Stimulated activated CD8-positive, alpha-beta memory T cell treated with anti-CD3 and anti-CD28 coated beads, Interleukin-15, amount 100 ng/mL, for 24 hours (primary cell): ENCODE measurements at regions not wholly inside any gene's neighbourhood (a gene's known extent, or its start where the extent isn't known, plus 50 kb on each side); places are given as distances from the start of the nearest gene placed in this dataset.
"Not testable (repeated sequence)": the region's sequence is repeated elsewhere in the genome, so short reads cannot be mapped to it uniquely, and the experiment has no call there.

ENCODE experiments used
- DNase-seq: peaks from one replicate; pipeline ENCODE4 v3.0.0-alpha.2; 2020; ENCODE audit warnings: low read depth

- DNase-seq = not testable (repeated sequence)
Measured at GRCh38 chr22:25456300-25457043, 108.0 kb upstream of the GRK3 start.

DNA sequence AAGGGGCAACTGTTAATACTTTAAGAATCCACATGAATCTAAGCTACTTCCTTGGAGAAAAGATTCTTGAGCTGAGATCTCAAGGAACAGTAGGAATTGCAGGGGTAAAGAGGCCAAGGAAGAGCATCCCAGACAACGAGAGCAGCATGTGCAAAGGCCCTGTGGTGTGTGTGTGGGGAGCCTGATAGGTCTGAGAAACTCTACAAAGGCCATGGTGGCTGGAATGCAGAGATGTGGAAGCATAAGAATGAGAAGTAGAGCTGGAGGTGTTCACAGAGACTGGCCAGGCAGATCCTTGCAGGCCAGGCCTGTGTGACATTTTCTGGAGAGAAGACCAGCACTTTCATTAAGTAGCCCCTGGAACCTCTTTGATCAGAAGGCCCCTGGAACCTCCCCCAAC lies 105.8 kb upstream of the GRK3 start:
- DNase-seq = not testable (repeated sequence)

DNA sequence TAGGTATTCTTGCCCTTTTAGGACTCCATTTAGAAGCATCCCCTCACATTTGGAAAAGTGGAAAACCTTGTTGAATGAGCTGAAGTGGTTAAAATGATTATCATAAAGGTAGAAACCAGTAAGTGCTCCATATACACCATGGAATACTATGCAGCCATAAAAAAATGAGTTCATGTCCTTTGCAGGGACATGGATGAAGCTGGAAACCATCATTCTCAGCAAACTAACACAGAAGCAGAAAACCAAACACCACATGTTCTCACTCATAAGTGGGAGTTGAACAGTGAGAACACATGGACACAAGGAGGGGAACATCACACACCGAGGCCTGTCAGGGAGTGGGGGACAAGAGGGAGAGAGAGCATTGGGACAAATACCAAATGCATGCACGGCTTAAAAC lies 103.8 kb upstream of the GRK3 start:
- not testable (repeated sequence) for DNase-seq

- no peak for DNase-seq
Measured at GRCh38 chr22:25461301-25461700, 103.2 kb upstream of the GRK3 start.

- DNase-seq = peak; percentile 55
Measured at GRCh38 chr22:25462474-25463346, 101.8 kb upstream of the GRK3 start.

DNA sequence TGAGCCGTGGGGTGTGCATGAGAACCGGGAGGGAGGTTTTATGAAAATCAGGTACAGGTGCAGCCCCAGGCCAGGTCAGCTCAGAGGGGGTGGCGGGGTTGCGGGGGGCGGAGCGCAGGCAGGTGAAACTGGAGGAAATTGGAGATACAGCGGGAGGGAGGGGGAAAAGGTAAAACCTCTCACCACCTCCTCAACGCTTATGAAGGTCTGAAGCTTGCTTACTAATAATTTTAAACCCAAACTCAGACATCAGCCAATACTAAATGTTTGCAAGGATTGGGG lies 101.2 kb upstream of the GRK3 start:
- not testable (repeated sequence) for DNase-seq

DNA sequence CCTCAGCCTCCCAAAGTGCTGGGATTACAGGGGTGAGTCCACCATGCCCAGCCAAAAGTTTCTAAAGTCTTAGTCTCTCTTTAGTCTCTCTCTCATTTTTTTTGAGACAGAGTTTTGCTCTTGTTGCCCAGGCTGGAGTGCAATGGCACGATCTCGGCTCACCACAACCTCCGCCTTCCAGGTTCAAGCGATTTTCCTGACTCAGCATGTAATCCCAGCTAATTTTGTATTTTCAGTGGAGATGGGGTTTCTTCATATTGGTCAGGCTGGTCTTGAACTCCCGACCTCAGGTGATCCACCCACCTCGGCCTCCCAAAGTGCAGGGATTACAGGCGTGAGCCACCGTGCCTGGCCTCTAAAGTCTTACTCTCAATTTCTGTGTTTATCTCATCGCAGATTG lies 100.1 kb upstream of the GRK3 start:
- not testable (repeated sequence) for DNase-seq

DNA sequence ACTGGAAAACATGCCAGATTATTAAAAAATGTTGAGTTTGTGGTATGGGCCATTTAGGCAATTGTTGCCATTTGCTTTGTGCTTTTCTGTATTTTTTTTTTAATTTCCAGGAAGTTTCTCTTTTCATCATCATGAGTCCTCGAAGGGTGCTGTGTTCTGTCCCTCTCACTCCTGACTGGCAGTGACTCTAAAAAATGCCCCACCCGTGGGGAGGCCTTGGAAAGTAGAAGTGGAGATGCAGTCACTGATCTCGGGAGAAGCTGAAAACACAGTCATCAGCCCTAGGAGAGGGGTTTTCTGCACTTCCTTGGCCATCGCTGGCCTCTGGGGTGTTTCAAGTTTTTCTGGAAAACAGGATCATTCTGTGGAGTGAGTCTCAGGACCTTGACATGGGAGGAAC lies 98.5 kb upstream of the GRK3 start:
- DNase-seq = no peak

GRCh38 chr22:25472382-25472781 lies 92.1 kb upstream of the GRK3 start:
- no peak for DNase-seq

GRCh38 chr22:25475257-25476022 lies 89.0 kb upstream of the GRK3 start:
- DNase-seq = no peak

DNA sequence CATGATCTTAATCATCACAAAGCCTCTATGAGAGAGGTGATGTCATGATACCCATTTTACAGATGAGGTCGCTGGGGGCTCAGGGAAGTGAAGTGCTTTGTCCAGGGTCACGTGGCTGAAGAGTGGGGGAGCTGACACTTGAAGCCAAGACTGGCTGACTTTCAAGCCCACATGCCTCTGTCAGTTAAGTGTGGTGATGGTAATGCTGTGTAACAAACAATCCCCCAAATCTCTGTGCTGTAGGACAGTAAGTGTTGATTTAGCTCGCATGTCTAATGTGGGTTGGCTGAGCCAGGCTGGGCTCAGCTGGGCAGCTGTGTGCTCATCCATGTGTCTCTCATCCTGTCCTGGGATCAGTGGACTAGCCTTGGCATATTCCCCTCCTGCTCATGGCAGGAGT lies 87.1 kb upstream of the GRK3 start:
- no peak for DNase-seq

DNA sequence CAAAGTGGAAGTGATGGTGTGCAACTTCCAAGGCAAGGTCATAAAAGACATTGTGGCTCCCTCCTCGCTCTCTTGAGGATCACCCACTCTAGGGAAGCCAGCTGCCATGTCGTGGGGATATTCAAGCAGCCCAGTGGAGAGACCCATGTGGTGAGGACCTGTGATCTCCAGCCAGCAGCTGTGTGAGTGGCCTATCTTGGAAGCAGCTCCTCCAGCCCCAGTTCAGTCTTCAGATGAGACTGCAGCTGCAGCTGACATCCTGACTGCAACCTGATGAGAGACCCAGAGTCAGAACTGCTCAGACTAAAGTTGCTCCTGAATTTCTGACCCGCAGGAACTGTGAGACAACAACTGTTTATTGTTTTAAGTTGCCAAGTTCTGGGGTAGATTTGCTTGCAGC lies 86.4 kb upstream of the GRK3 start:
- DNase-seq = no peak

GRCh38 chr22:25478528-25478927 lies 85.9 kb upstream of the GRK3 start:
- DNase-seq = no peak

- DNase-seq = not testable (repeated sequence)
Measured at GRCh38 chr22:25480868-25481267, 83.6 kb upstream of the GRK3 start.

DNA sequence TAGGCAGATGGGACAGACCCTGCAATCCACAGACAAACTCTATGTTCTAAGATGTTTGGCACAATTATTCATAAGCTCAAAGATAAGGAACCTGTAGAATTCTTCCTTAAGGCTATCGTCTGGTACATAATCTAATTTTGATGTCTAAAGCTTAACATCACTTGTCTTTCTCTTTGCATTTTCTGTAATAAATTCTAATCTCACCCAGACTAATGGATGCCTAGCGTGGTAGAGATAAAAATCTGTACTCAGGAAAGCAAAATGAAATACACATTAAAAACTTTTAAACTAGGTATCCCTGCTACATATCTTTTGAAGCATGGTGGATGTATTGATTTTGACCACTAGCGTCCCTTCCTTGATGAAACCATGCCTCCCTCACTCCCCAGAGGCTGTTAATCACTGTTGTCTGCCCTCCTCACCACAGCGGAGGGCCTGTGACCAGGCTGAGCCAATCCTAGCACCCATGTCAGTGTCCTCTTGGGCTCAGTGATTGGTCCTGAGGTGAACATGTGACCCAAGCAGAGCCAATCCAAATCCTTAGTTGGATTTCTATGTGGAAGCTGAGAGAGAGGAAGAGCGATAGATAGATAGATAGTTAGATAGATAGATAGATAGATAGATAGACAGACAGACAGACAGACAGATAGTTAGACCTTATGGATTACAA lies 82.2 kb upstream of the GRK3 start:
- DNase-seq = no peak

DNA sequence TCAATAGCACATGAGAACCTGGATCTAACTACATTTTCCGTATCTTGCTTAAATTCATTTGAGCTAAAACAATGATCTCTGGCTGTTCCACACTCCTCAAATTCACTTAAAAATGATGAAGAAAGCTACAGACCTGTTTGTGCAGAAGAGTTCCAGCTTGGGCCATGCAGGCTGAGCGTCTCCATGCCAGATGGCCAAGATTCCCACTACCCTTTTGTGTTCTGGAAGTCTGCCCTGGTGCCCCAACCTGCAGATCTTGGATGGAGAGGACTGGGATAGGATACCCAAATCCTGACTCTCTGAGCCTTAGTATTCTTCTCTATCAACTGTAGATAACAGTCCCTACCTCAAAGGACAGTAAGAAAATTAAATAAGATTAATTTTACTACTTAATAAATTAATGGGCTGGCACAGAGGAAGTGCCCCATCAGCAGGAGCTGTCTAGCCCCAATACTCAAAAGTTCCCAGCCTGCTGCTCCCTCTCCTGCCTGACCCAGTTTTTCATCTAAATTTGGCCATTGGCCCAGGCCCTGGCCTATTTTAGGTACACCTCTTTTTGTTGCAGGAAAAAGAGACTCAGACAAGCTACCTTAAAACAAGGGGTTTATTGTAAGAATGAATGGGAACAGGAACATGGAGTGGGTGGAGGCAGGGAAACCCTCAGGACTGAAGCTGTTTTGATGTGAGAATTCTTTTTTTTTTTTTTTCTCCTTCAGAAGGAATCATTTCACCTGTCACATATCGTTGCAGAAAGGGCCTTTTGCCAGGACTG lies 81.4 kb upstream of the GRK3 start:
- no peak for DNase-seq

- no peak for DNase-seq
Measured at GRCh38 chr22:25483931-25484330, 80.5 kb upstream of the GRK3 start.

DNA sequence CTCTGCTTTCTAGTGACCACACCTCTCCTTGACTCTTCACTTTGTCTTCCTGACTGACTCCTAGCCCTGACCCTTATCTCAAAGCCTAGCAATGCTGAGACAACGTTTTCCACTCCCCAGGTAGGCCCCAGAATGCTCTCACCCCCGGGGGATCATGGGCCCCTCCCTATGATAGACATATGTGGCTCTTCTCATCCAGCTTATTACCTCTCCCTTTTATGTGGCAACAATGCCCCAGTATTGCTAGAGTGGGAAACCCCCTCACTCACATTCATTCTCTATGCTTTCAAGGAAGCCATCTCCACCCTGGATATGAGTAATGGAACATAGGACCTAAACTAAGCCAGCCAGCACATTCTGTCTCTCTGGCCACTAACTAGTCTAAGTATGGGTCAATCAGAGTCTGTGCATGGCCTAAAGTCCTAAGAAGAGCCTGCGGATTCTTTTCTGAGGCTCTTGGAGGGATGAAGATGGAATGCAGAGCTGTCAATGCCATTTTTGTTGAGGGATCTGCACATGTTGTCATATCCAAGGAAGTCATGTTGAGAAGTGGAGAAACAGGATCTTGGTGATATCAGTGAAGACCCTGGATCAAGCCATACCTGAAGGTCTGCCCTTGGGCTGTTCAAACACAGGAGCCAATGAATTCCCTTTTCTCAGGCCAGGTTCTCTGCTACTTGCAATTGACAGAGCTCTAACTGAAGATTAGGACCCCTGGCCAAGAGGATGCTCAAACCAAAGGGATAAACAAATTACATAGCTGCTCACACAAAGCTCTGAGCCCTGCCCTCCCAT lies 79.8 kb upstream of the GRK3 start:
- DNase-seq = no peak

- DNase-seq = no peak
Measured at GRCh38 chr22:25485626-25486545, 78.6 kb upstream of the GRK3 start.

DNA sequence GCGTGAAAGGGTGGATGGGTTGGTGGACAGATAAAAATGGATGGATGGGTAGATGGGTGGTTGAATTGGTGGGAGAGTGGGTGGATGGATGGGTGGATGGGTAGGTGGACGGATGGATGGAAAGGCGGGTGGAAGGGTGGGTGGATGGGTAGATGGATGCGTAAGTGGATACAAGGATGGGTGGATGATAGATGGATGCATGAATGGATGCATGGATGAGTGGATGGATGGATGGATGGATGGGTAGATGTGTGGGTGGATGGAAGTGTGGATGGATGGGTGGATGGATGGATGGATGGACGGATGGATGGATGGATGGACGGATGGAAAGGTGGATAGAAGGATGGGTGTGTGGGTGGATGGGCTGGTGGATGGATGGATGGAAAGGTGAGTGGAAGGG lies 77.0 kb upstream of the GRK3 start:
- no peak for DNase-seq
